HCT116 (cell line): ENCODE measurements at regions not wholly inside any gene's neighbourhood (a gene's known extent, or its start where the extent isn't known, plus 50 kb on each side); places are given as distances from the start of the nearest gene placed in this dataset.

Experiments
- EGR1 ChIP-seq: IDR thresholded peaks from 2 replicates; pipeline ENCODE4 v1.6.1; 2012; ENCODE audit warnings: low read depth
- POLR2A ChIP-seq: IDR thresholded peaks from 2 replicates; pipeline ENCODE4 v1.7.0; 2011; ENCODE audit warnings: borderline replicate concordance; ENCODE audit not compliant: insufficient read depth, insufficient read length; ENCODE audit errors: extremely low read depth
- TCF7L2 ChIP-seq: IDR thresholded peaks from 2 replicates; pipeline ENCODE4 v1.7.0; 2011; ENCODE audit warnings: borderline replicate concordance, inconsistent platforms; ENCODE audit not compliant: insufficient read depth, insufficient read length; ENCODE audit errors: extremely low read depth
- ZFX ChIP-seq: fragments of 450-650 bp; IDR thresholded peaks from 2 replicates; pipeline ENCODE4 v1.6.1; 2017
- TF ChIP-seq, protein P1 (sequence below), 3 experiments: fragments of 200-600 bp in 1 of 3; sonication (generic) in 1 of 3; IDR thresholded peaks in 2 of 3; conservative IDR thresholded peaks in 1 of 3; 2 replicates each; pipeline ENCODE4 v1.5.1; 2012 to 2017; ENCODE audit warnings: low read depth in 2 of 3, low read length in 2 of 3, antibody characterized with exemption in 1 of 3, borderline replicate concordance in 1 of 3, control low read depth in 1 of 3, mild to moderate bottlenecking in 1 of 3, mixed read lengths in 1 of 3, mixed run types in 1 of 3, moderate library complexity in 1 of 3; ENCODE audit not compliant: insufficient read depth in 1 of 3
- TF ChIP-seq, protein P2 (sequence below): IDR thresholded peaks from 2 replicates; pipeline ENCODE4 v1.6.1; 2012

DNA sequence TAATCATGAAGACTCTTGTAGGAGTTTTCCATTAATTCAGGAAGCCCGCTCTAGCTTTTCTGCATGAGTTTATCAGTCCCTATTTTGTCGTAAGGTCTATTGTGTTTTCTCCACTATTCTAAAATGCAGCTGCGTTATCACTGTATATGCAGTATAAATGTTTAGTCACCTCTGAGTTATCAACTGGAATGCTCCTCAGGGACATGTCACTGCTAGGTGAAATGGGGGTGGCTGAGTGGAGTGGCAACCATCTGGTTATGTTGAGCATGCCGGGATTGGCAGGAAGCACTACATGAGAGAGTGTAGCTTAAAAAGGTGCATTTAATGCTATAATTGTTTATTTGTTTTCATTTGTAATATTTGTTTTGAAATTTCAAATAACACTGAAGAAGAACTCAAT lies 285.2 kb upstream of the ELAC2 start:
- TF ChIP-seq, protein P1, sequence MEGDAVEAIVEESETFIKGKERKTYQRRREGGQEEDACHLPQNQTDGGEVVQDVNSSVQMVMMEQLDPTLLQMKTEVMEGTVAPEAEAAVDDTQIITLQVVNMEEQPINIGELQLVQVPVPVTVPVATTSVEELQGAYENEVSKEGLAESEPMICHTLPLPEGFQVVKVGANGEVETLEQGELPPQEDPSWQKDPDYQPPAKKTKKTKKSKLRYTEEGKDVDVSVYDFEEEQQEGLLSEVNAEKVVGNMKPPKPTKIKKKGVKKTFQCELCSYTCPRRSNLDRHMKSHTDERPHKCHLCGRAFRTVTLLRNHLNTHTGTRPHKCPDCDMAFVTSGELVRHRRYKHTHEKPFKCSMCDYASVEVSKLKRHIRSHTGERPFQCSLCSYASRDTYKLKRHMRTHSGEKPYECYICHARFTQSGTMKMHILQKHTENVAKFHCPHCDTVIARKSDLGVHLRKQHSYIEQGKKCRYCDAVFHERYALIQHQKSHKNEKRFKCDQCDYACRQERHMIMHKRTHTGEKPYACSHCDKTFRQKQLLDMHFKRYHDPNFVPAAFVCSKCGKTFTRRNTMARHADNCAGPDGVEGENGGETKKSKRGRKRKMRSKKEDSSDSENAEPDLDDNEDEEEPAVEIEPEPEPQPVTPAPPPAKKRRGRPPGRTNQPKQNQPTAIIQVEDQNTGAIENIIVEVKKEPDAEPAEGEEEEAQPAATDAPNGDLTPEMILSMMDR (IDR thresholded peaks at IDR 0.05 in 2 of 3, conservative IDR thresholded peaks at IDR 0.05 in 1 of 3; ENCODE audit: borderline replicate concordance in 1 of 3, insufficient read depth in 1 of 3, low read depth in 2 of 3, low read length in 2 of 3) = no peak
- TF ChIP-seq POLR2A (no peak), ZFX (no peak), TCF7L2 (no peak), EGR1 (no peak)
- TF ChIP-seq, protein P2, sequence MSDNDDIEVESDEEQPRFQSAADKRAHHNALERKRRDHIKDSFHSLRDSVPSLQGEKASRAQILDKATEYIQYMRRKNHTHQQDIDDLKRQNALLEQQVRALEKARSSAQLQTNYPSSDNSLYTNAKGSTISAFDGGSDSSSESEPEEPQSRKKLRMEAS = no peak
